ENCODE measurements at regions not wholly inside any gene's neighbourhood (a gene's known extent, or its start where the extent isn't known, plus 50 kb on each side); places are given as distances from the start of the nearest gene placed in this dataset.

DNA sequence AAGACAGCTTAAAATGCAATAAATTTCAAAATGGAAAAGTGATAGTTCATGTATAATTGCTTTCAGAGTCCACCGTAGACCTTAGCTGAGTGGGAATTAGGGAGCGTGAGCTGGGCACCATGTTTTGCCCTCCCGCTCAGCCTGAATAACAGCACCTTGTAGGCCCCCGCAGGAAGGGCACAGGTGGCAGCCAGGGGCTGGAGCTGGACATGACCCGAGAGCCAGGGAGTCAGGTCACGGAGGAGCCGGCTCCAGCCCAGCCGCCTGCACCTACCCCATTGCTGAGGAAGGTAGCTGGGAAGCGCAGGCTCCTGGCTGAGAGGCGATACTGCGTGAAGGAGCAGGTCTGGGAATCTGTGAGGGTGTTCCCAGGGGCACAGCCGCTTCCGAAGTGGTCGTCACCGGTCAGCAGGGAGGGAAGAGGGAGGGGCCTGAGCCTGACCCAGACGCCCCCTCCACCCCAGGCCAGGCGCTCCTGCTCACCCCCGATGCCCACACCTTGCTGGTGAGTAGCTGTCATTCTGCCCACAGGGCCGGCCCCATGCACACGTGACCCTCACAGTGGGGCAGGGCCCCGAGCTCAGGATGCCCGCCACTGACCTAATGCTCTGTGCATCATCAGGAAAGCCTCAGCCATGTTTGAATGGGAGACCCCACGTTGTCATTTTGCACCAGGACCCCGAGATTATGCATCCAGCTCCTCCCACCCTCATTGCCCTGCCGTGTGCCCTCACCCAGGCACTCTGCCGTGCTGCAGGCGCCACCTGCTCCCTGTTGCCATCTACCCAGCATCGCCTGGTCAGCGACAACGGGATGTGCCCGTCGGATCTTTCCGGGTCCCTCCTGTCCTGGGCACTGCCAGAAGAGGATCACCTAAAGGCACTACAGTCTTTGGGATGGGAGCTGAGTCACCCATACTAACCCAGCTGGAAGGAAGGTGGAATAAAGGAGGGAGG lies 129.2 kb upstream of the TCERG1L start:
- no peak for TF ChIP-seq CTCF (IDR thresholded peaks at IDR 0.05)
- TF ChIP-seq POLR2A (IDR thresholded peaks at IDR 0.05), result no peak
